ENCODE measurements at regions not wholly inside any gene's neighbourhood (a gene's known extent, or its start where the extent isn't known, plus 50 kb on each side); places are given as distances from the start of the nearest gene placed in this dataset.

DNA sequence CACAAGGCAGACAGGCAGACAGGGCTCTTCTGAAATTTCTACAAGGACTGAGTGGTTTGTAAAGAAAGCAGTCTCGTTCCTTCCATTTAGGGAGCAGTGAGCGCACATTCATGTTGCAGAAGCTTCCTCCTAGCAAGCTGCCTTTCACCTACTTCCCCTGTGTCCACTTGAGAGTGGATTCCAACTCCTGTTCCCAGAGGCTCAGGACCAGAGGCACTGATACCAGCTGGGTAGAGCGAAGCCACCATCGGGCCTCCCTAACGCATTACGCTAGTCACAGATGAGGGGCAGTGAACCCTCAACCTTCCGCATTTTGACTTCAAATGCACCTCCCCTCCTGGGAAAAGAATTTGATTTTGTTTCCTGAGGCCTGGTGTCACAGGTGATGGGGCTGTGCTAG lies 215.8 kb downstream of the SIPA1L2 start:
- no peak for TF ChIP-seq EZH2 (IDR thresholded peaks at IDR 0.05; ENCODE audit: low read length, unreplicated experiment)
- TF ChIP-seq, protein P1, sequence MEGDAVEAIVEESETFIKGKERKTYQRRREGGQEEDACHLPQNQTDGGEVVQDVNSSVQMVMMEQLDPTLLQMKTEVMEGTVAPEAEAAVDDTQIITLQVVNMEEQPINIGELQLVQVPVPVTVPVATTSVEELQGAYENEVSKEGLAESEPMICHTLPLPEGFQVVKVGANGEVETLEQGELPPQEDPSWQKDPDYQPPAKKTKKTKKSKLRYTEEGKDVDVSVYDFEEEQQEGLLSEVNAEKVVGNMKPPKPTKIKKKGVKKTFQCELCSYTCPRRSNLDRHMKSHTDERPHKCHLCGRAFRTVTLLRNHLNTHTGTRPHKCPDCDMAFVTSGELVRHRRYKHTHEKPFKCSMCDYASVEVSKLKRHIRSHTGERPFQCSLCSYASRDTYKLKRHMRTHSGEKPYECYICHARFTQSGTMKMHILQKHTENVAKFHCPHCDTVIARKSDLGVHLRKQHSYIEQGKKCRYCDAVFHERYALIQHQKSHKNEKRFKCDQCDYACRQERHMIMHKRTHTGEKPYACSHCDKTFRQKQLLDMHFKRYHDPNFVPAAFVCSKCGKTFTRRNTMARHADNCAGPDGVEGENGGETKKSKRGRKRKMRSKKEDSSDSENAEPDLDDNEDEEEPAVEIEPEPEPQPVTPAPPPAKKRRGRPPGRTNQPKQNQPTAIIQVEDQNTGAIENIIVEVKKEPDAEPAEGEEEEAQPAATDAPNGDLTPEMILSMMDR (conservative IDR thresholded peaks at IDR 0.05; ENCODE audit: low read depth, low read length): no peak

Data from PC-3 (cell line).